Fibroblast of skin of left biceps (primary cell): ENCODE measurements at regions not wholly inside any gene's neighbourhood (a gene's known extent, or its start where the extent isn't known, plus 50 kb on each side); places are given as distances from the start of the nearest gene placed in this dataset.

Experiments used
- DNase-seq, 2 experiments: peaks; one replicate each; pipeline ENCODE4 v3.0.0-alpha.2; 2013; ENCODE audit warnings: low read depth in 2 of 2

GRCh38 chr3:176562331-176562730 lies 635.0 kb downstream of the TBL1XR1 start:
- DNase-seq, result no peak

GRCh38 chr3:176561826-176562225 lies 635.5 kb downstream of the TBL1XR1 start:
- no peak for DNase-seq

GRCh38 chr3:176554791-176555654 lies 642.3 kb downstream of the TBL1XR1 start:
- no peak for DNase-seq

GRCh38 chr3:176554264-176554663 lies 643.0 kb downstream of the TBL1XR1 start:
- DNase-seq, result no peak

- no peak for DNase-seq
These were observed 670.3 kb downstream of the TBL1XR1 start for GRCh38 chr3:176526942-176527341.

GRCh38 chr3:176526225-176526624 lies 671.1 kb downstream of the TBL1XR1 start:
- DNase-seq, result no peak

- DNase-seq, result no peak
These were observed 674.2 kb downstream of the TBL1XR1 start for GRCh38 chr3:176523114-176523513.

- DNase-seq, result no peak
These were observed 674.8 kb downstream of the TBL1XR1 start for GRCh38 chr3:176522436-176522835.

- peak; percentile 83 to 88 for DNase-seq
These were observed 675.6 kb downstream of the TBL1XR1 start for GRCh38 chr3:176521531-176522175.

GRCh38 chr3:176514297-176514696 lies 683.0 kb downstream of the TBL1XR1 start:
- DNase-seq, result peak in 1 of 2 experiments; percentile 7

- peak in 1 of 2 experiments; percentile 5 for DNase-seq
These were observed 683.7 kb downstream of the TBL1XR1 start for GRCh38 chr3:176513604-176514003.

- no peak for DNase-seq
These were observed 685.2 kb downstream of the TBL1XR1 start for GRCh38 chr3:176512037-176512436.

- no peak for DNase-seq
These were observed 687.2 kb downstream of the TBL1XR1 start for GRCh38 chr3:176510097-176510496.

- DNase-seq, result no peak
These were observed 691.2 kb downstream of the TBL1XR1 start for GRCh38 chr3:176505878-176506621.

GRCh38 chr3:176491084-176491483 lies 706.2 kb downstream of the TBL1XR1 start:
- no peak for DNase-seq

- no peak for DNase-seq
These were observed 706.9 kb downstream of the TBL1XR1 start for GRCh38 chr3:176490357-176490756.

GRCh38 chr3:176479248-176479647 lies 718.0 kb downstream of the TBL1XR1 start:
- no peak for DNase-seq

- DNase-seq, result no peak
These were observed 727.5 kb downstream of the TBL1XR1 start for GRCh38 chr3:176469694-176470205.

GRCh38 chr3:176463610-176464009 lies 733.7 kb downstream of the TBL1XR1 start:
- DNase-seq, result no peak

GRCh38 chr3:176447369-176447768 lies 749.9 kb downstream of the TBL1XR1 start:
- DNase-seq, result no peak

- no peak for DNase-seq
These were observed 755.0 kb downstream of the TBL1XR1 start for GRCh38 chr3:176442326-176442725.

GRCh38 chr3:176439729-176440128 lies 757.6 kb downstream of the TBL1XR1 start:
- no peak for DNase-seq
